Gastroesophageal sphincter (tissue), 3 donors: ENCODE measurements at regions not wholly inside any gene's neighbourhood (a gene's known extent, or its start where the extent isn't known, plus 50 kb on each side); places are given as distances from the start of the nearest gene placed in this dataset.

Source experiments
- EP300 ChIP-seq: sonication (generic); formaldehyde crosslinking; IDR thresholded peaks from one replicate; pipeline ENCODE4 v1.6.1; 2017; ENCODE audit warnings: antibody characterized with exemption, mild to moderate bottlenecking
- POLR2A ChIP-seq, 2 donors: fragments of 450-650 bp; IDR thresholded peaks; one replicate each; pipeline ENCODE4 v1.6.1; 2017; ENCODE audit warnings: antibody characterized with exemption in 2 of 2, mild to moderate bottlenecking in 2 of 2, moderate library complexity in 1 of 2
- TF ChIP-seq, protein P1 (sequence below), 4 experiments: fragments of 200-600 bp in 2 of 4; fragments of 450-650 bp in 2 of 4; sonication (generic) in 1 of 4; IDR thresholded peaks; one replicate each; pipeline ENCODE4 v1.5.1; 2017 to 2019; ENCODE audit warnings: antibody characterized with exemption in 4 of 4, mild to moderate bottlenecking in 2 of 4, moderate library complexity in 2 of 4

DNA sequence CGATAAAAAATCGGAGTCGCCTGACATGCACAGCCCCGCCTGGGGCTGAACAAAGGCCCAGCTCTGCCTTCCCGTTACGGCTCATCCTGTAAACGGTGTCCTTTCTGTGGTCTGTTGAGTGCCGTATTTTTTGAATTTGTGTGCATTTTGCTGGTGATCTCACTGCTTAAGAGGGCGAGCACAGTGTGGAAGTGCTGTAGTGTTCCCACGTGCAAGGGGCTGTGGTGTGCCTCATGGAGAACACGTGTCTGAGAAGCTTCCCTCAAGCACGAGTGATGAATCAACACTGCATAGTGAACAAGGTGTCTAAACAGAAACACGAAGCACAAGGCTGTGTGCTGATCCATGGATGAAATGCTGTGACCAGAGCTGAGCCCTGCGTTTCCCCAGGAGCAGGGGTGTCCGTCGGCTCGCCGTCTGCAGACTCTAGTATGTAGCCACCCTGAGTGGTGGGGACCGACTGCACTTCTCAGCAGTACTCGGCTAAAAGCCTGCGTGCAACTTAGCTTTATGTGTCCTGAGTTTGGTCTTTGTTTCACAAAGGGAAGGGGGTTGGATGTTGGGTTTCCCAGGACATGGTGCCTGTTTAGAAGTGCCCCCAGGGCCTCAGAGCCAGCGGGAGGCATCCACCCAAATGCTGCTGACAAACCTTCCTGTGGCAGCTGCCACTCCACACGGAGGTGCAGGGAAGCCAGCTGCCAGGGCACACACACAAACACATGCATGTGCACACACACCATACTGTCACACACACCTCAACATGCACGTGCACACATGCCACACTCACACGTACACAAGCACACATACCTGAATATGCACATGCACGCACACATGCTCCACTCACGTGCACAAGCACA, 77.2 kb upstream of the IRX4 start:
- TF ChIP-seq POLR2A (IDR thresholded peaks at IDR 0.05) (no peak), EP300 (no peak)
- TF ChIP-seq, protein P1, sequence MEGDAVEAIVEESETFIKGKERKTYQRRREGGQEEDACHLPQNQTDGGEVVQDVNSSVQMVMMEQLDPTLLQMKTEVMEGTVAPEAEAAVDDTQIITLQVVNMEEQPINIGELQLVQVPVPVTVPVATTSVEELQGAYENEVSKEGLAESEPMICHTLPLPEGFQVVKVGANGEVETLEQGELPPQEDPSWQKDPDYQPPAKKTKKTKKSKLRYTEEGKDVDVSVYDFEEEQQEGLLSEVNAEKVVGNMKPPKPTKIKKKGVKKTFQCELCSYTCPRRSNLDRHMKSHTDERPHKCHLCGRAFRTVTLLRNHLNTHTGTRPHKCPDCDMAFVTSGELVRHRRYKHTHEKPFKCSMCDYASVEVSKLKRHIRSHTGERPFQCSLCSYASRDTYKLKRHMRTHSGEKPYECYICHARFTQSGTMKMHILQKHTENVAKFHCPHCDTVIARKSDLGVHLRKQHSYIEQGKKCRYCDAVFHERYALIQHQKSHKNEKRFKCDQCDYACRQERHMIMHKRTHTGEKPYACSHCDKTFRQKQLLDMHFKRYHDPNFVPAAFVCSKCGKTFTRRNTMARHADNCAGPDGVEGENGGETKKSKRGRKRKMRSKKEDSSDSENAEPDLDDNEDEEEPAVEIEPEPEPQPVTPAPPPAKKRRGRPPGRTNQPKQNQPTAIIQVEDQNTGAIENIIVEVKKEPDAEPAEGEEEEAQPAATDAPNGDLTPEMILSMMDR (IDR thresholded peaks at IDR 0.05), result no peak
